Vagina (tissue), 2 donors: ENCODE measurements at regions not wholly inside any gene's neighbourhood (a gene's known extent, or its start where the extent isn't known, plus 50 kb on each side); places are given as distances from the start of the nearest gene placed in this dataset.

Source experiments
- CTCF ChIP-seq, 3 experiments: fragments of 450-650 bp in 2 of 3; fragments of 200-600 bp in 1 of 3; sonication (generic) in 1 of 3; IDR thresholded peaks; one replicate each; pipeline ENCODE4 v1.5.1; 2017 to 2019; ENCODE audit warnings: antibody characterized with exemption in 3 of 3, mild to moderate bottlenecking in 2 of 3, moderate library complexity in 2 of 3
- POLR2AphosphoS5 ChIP-seq, 2 donors: sonication (generic); formaldehyde crosslinking; IDR thresholded peaks; one replicate each; pipeline ENCODE4 v1.9.0; 2017; ENCODE audit warnings: antibody characterized with exemption in 2 of 2, mild to moderate bottlenecking in 2 of 2, low read depth in 1 of 2; ENCODE audit not compliant: insufficient read depth in 1 of 2

GRCh38 chr10:37582237-37582636 is 275.2 kb downstream of the ZNF248 start:
- TF ChIP-seq CTCF (IDR thresholded peaks at IDR 0.05) (no peak), POLR2AphosphoS5 (IDR thresholded peaks at IDR 0.05; ENCODE audit: insufficient read depth in 1 of 2, low read depth in 1 of 2) (no peak)
